Activated B cell treated with CpG ODN at 0.5 μM for 24 hours (primary cell): ENCODE measurements at regions not wholly inside any gene's neighbourhood (a gene's known extent, or its start where the extent isn't known, plus 50 kb on each side); places are given as distances from the start of the nearest gene placed in this dataset.

Experiments used
- ATAC-seq: fragments of 200-7000 bp; cut with Tn5 transposase; one replicate; pipeline ENCODE4 v1.10.0; 2021; ENCODE audit warnings: low read depth, mild to moderate bottlenecking, moderate library complexity
- CTCF ChIA-PET: fragments of 350-600 bp; sonication (Branson Sonifier 250); formaldehyde crosslinking; loops from one replicate; lab custom pipeline; 2021; ENCODE audit warnings: antibody characterized with exemption; lab: Charles Lee
- POLR2A ChIA-PET: fragments of 350-600 bp; sonication (Branson Sonifier 250); formaldehyde crosslinking; loops from one replicate; lab custom pipeline; 2021; ENCODE audit warnings: antibody characterized with exemption; lab: Charles Lee
- DNase-seq: peaks from one replicate; pipeline ENCODE4 v3.0.0; 2022
- H3K27ac Mint-ChIP-seq: one replicate; pipeline ENCODE4 v1.8.0; 2020; ENCODE audit warnings: mixed read lengths
- H3K27me3 Mint-ChIP-seq: one replicate; pipeline ENCODE4 v1.8.0; 2021; ENCODE audit warnings: mixed read lengths
- H3K36me3 Mint-ChIP-seq: one replicate; pipeline ENCODE4 v1.8.0; 2021; ENCODE audit warnings: low read depth, mixed read lengths
- H3K4me1 Mint-ChIP-seq: one replicate; pipeline ENCODE4 v1.8.0; 2021; ENCODE audit warnings: mixed read lengths
- H3K4me3 Mint-ChIP-seq: one replicate; pipeline ENCODE4 v1.8.0; 2020; ENCODE audit warnings: mild to moderate bottlenecking, mixed read lengths
- H3K9me3 Mint-ChIP-seq: one replicate; pipeline ENCODE4 v1.8.0; 2020; ENCODE audit warnings: mixed read lengths
- intact Hi-C: fragments of 100-400 bp; cut with micrococcal nuclease; formaldehyde crosslinking; loops from one replicate; pipeline ENCODE4 v1.15.1; 2024
- TF ChIP-seq, protein P1 (sequence below): fragments of 200-600 bp; IDR thresholded peaks from one replicate; pipeline ENCODE4 v1.8.0; 2022; ENCODE audit warnings: antibody characterized with exemption, mild to moderate bottlenecking

DNA sequence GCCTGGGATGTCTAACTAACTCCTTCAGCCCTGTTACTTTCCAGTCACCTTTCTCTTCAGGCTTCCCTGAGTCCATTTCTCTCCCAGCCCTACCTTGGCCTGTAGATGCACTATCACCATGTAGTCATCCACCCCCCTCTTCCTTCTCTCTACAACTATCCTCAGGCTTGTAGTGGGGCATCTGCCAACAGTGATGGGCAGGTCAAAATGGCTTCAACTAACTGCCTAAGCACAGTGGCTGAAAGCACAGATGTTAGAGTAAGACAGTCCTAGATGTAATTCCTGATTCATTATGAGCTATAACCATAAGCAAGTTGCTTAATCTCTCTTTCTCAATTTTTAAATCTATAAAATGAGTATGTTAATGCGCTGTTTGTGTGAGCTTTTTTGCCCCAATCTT lies 133.6 kb upstream of the NAV3 start:
- ATAC-seq (no peak), DNase-seq (no peak)
- Mint-ChIP-seq H3K27me3 (no peaks in the 10 kb centered on the region), H3K36me3 (no peaks in the 10 kb centered on the region), H3K4me3 (no peak overlapping the region), H3K4me1 (no peaks in the 10 kb centered on the region), H3K9me3 (no peaks in the 10 kb centered on the region), H3K27ac (no peak overlapping the region)
- TF ChIP-seq, protein P1, sequence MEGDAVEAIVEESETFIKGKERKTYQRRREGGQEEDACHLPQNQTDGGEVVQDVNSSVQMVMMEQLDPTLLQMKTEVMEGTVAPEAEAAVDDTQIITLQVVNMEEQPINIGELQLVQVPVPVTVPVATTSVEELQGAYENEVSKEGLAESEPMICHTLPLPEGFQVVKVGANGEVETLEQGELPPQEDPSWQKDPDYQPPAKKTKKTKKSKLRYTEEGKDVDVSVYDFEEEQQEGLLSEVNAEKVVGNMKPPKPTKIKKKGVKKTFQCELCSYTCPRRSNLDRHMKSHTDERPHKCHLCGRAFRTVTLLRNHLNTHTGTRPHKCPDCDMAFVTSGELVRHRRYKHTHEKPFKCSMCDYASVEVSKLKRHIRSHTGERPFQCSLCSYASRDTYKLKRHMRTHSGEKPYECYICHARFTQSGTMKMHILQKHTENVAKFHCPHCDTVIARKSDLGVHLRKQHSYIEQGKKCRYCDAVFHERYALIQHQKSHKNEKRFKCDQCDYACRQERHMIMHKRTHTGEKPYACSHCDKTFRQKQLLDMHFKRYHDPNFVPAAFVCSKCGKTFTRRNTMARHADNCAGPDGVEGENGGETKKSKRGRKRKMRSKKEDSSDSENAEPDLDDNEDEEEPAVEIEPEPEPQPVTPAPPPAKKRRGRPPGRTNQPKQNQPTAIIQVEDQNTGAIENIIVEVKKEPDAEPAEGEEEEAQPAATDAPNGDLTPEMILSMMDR, result no peak
- intact Hi-C loops, result no loop called here
- CTCF ChIA-PET, result no interaction called here
- POLR2A ChIA-PET, result no interaction called here

GRCh38 chr12:77696183-77696582 lies 134.5 kb upstream of the NAV3 start:
- DNase-seq (no peak), ATAC-seq (no peak)
- intact Hi-C loops, result no loop called here
- Mint-ChIP-seq H3K4me1 (no peaks in the 10 kb centered on the region), H3K4me3 (no peak overlapping the region), H3K27ac (no peak overlapping the region), H3K9me3 (no peaks in the 10 kb centered on the region), H3K27me3 (no peaks in the 10 kb centered on the region), H3K36me3 (no peaks in the 10 kb centered on the region)
- ChIA-PET CTCF (no interaction called here), POLR2A (no interaction called here)
- TF ChIP-seq, protein P1, result no peak

GRCh38 chr12:77689510-77690086 lies 141.1 kb upstream of the NAV3 start:
- TF ChIP-seq, protein P1, result no peak
- no peaks in the 10 kb centered on the region for H3K36me3 Mint-ChIP-seq
- POLR2A ChIA-PET, result no interaction called here
- no peak overlapping the region for H3K27ac Mint-ChIP-seq
- no peaks in the 10 kb centered on the region for H3K4me1 Mint-ChIP-seq
- no peaks in the 10 kb centered on the region for H3K27me3 Mint-ChIP-seq
- ATAC-seq (no peak), DNase-seq (no peak)
- H3K4me3 Mint-ChIP-seq, result no peak overlapping the region
- intact Hi-C loops, result no loop called here
- H3K9me3 Mint-ChIP-seq, result no peaks in the 10 kb centered on the region
- CTCF ChIA-PET, result no interaction called here

DNA sequence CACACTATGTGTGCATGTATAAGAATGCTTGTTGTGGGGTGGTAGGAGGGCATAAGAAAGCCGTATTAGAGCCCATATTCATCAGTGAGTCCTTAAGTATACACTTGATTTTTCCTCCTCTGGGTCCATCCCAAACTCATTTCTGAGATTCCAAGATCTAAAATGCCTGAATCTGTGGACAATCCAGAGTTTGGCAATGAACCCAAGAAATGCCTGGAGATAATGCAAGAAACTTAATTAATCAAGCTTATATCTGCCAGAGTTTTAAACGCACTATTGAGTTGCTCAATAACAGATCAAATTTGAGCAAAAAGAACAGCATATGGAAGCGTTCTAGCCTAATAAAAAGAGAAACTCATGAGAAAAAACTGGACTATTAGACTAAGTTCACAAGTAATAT lies 143.4 kb upstream of the NAV3 start:
- ATAC-seq (no peak), DNase-seq (no peak)
- Mint-ChIP-seq H3K36me3 (no peaks in the 10 kb centered on the region), H3K27ac (no peak overlapping the region), H3K4me3 (no peak overlapping the region), H3K27me3 (no peaks in the 10 kb centered on the region), H3K4me1 (no peaks in the 10 kb centered on the region), H3K9me3 (no peaks in the 10 kb centered on the region)
- POLR2A ChIA-PET, result no interaction called here
- CTCF ChIA-PET, result no interaction called here
- TF ChIP-seq, protein P1, result no peak
- intact Hi-C loops, result no loop called here

- Mint-ChIP-seq H3K36me3 (no peaks in the 10 kb centered on the region), H3K4me3 (no peak overlapping the region), H3K9me3 (no peaks in the 10 kb centered on the region), H3K27ac (no peak overlapping the region), H3K27me3 (no peaks in the 10 kb centered on the region), H3K4me1 (no peaks in the 10 kb centered on the region)
- TF ChIP-seq, protein P1, result no peak
- POLR2A ChIA-PET, result no interaction called here
- DNase-seq, result no peak
- CTCF ChIA-PET, result no interaction called here
- intact Hi-C loops, result no loop called here
- ATAC-seq, result no peak
Measured at GRCh38 chr12:77686760-77687159, 143.9 kb upstream of the NAV3 start.
